GM23338 (cell line): ENCODE measurements at regions not wholly inside any gene's neighbourhood (a gene's known extent, or its start where the extent isn't known, plus 50 kb on each side); places are given as distances from the start of the nearest gene placed in this dataset.

Experiments used
- ATAC-seq: fragments of 200-7000 bp; cut with Tn5 transposase; 3 replicates; pipeline ENCODE4 v1.9.1; 2020
- DNase-seq: peaks from one replicate; pipeline ENCODE4 v3.0.0-alpha.2; 2015; ENCODE audit warnings: low spot score
- H2AFZ ChIP-seq: fragments of 200-600 bp; sonication (generic); 2 replicates; pipeline ENCODE4 v1.8.0; 2016; ENCODE audit warnings: antibody characterized with exemption, mild to moderate bottlenecking, moderate library complexity
- H3F3A ChIP-seq: fragments of 200-600 bp; sonication (generic); replicated peaks from 2 replicates; pipeline ENCODE4 v1.8.0; 2017; ENCODE audit warnings: antibody characterized with exemption, mixed run types, low read depth
- H3K27ac ChIP-seq: fragments of 200-600 bp; sonication (generic); 2 replicates; pipeline ENCODE4 v1.6.1; 2016; ENCODE audit warnings: low read depth
- H3K27me3 ChIP-seq: fragments of 200-600 bp; sonication (generic); 2 replicates; pipeline ENCODE4 v1.8.0; 2016; ENCODE audit warnings: mild to moderate bottlenecking, mixed run types, moderate library complexity; ENCODE audit not compliant: insufficient read depth
- H3K36me3 ChIP-seq: fragments of 200-600 bp; sonication (generic); 2 replicates; pipeline ENCODE4 v1.8.0; 2016; ENCODE audit warnings: mild to moderate bottlenecking; ENCODE audit not compliant: insufficient read depth
- H3K4me1 ChIP-seq: fragments of 200-600 bp; sonication (generic); 2 replicates; pipeline ENCODE4 v1.8.0; 2016; ENCODE audit warnings: mild to moderate bottlenecking, moderate library complexity; ENCODE audit not compliant: insufficient read depth
- H3K4me2 ChIP-seq: fragments of 200-600 bp; sonication (generic); 2 replicates; pipeline ENCODE4 v1.7.1; 2017; ENCODE audit warnings: mixed run types
- H3K4me3 ChIP-seq: fragments of 200-600 bp; sonication (generic); 2 replicates; pipeline ENCODE4 v1.6.1; 2016; ENCODE audit warnings: mixed run types
- H3K79me2 ChIP-seq: fragments of 200-600 bp; sonication (generic); replicated peaks from 2 replicates; pipeline ENCODE4 v1.8.0; 2017; ENCODE audit warnings: mild to moderate bottlenecking; ENCODE audit not compliant: insufficient read depth
- H3K9me2 ChIP-seq: fragments of 200-600 bp; sonication (generic); 2 replicates; pipeline ENCODE4 v1.8.0; 2017; ENCODE audit not compliant: insufficient read depth
- H4K20me1 ChIP-seq: fragments of 200-600 bp; sonication (generic); replicated peaks from 2 replicates; pipeline ENCODE4 v1.8.0; 2017; ENCODE audit warnings: mild to moderate bottlenecking; ENCODE audit not compliant: insufficient read depth
- H3K27ac Mint-ChIP-seq: 2 replicates; pipeline ENCODE4 v1.8.0; 2020; ENCODE audit warnings: inconsistent platforms, mild to moderate bottlenecking, moderate library complexity, mixed read lengths
- H3K27me3 Mint-ChIP-seq: 3 replicates; pipeline ENCODE4 v1.8.0; 2022; ENCODE audit warnings: low read depth, mild to moderate bottlenecking, moderate library complexity, mixed read lengths, inconsistent platforms; ENCODE audit not compliant: insufficient read depth, poor library complexity
- H3K36me3 Mint-ChIP-seq: 3 replicates; pipeline ENCODE4 v1.8.0; 2021; ENCODE audit warnings: low read depth, mild to moderate bottlenecking, inconsistent platforms, moderate library complexity, mixed read lengths
- H3K4me1 Mint-ChIP-seq: 3 replicates; pipeline ENCODE4 v1.8.0; 2020; ENCODE audit warnings: mild to moderate bottlenecking, inconsistent platforms, mixed read lengths
- H3K4me3 Mint-ChIP-seq: 3 replicates; pipeline ENCODE4 v1.8.0; 2021; ENCODE audit warnings: moderate library complexity, mild to moderate bottlenecking, inconsistent platforms, mixed read lengths
- H3K9me3 Mint-ChIP-seq: 3 replicates; pipeline ENCODE4 v1.8.0; 2020; ENCODE audit warnings: moderate library complexity, mild to moderate bottlenecking, inconsistent platforms, mixed read lengths
- CREB1 ChIP-seq: fragments of 250-450 bp; sonication (Bioruptor Pico); IDR thresholded peaks from 2 replicates; pipeline ENCODE4 v1.5.0; 2020; ENCODE audit warnings: low read depth, mild to moderate bottlenecking, moderate library complexity
- CTCF ChIP-seq, 2 experiments: fragments of 200-600 bp in 1 of 2; sonication (generic) in 1 of 2; conservative IDR thresholded peaks; 2 replicates each; pipeline versions ENCODE4 v1.5.1 to v1.6.1; 2016 to 2017; ENCODE audit warnings: antibody characterized with exemption in 2 of 2, low read depth in 2 of 2, mild to moderate bottlenecking in 2 of 2, moderate library complexity in 1 of 2
- EZH2 ChIP-seq: fragments of 200-600 bp; sonication (generic); IDR thresholded peaks from one replicate; pipeline ENCODE4 v1.8.0; 2017; ENCODE audit warnings: antibody characterized with exemption, mild to moderate bottlenecking, low read depth; ENCODE audit not compliant: unreplicated experiment
- EZH2phosphoT487 ChIP-seq: fragments of 200-600 bp; sonication (generic); IDR thresholded peaks from one replicate; pipeline ENCODE4 v1.8.1; 2018; ENCODE audit warnings: antibody characterized with exemption; ENCODE audit not compliant: unreplicated experiment
- JUNB ChIP-seq: IDR thresholded peaks from one replicate; pipeline ENCODE4 v1.6.1; 2016; ENCODE audit warnings: antibody characterized with exemption; ENCODE audit not compliant: unreplicated experiment
- NANOG ChIP-seq: IDR thresholded peaks from 2 replicates; pipeline ENCODE4 v1.6.1; 2016; ENCODE audit warnings: antibody characterized with exemption, borderline replicate concordance
- POLR2AphosphoS5 ChIP-seq: IDR thresholded peaks from 2 replicates; pipeline ENCODE4 v1.6.1; 2016; ENCODE audit warnings: antibody characterized with exemption, low read depth
- REST ChIP-seq: IDR thresholded peaks from one replicate; pipeline ENCODE4 v1.6.1; 2018; ENCODE audit warnings: antibody characterized with exemption; ENCODE audit not compliant: unreplicated experiment
- STAT1 ChIP-seq: IDR thresholded peaks from one replicate; pipeline ENCODE4 v1.6.1; 2016; ENCODE audit warnings: antibody characterized with exemption; ENCODE audit not compliant: unreplicated experiment
- ZNF114 ChIP-seq: fragments of 250-450 bp; sonication (Bioruptor Pico); IDR thresholded peaks from 2 replicates; pipeline ENCODE4 v1.5.0; 2020; ENCODE audit warnings: mild to moderate bottlenecking, moderate library complexity
- ZNF331 ChIP-seq: fragments of 250-450 bp; sonication (Bioruptor Pico); IDR thresholded peaks from 2 replicates; pipeline ENCODE4 v1.5.0; 2020; ENCODE audit warnings: low read depth, mild to moderate bottlenecking, moderate library complexity
- TF ChIP-seq, protein P1 (sequence below): fragments of 250-450 bp; sonication (Bioruptor Pico); IDR thresholded peaks from 2 replicates; pipeline ENCODE4 v1.5.0; 2020; ENCODE audit warnings: mild to moderate bottlenecking, moderate library complexity
- TF ChIP-seq, protein P2 (sequence below): IDR thresholded peaks from 2 replicates; pipeline ENCODE4 v1.6.1; 2016; ENCODE audit warnings: antibody characterized with exemption

- no peak overlapping the region for H2AFZ ChIP-seq
- ATAC-seq (peak; percentile 45; the same call in 2 of the 3 replicates), DNase-seq (no peak)
- H3K4me1 Mint-ChIP-seq = peaks cover 13% of the 10 kb centered on the region
- H3K4me1 ChIP-seq = no peaks in the 10 kb centered on the region
- H3K36me3 Mint-ChIP-seq = peaks cover 8% of the 10 kb centered on the region
- no peaks in the 10 kb centered on the region for H3K79me2 ChIP-seq
- no peaks in the 10 kb centered on the region for H4K20me1 ChIP-seq
- H3K27ac Mint-ChIP-seq = no peak overlapping the region; the same call in 1 of the 2 replicates
- no peaks in the 10 kb centered on the region for H3F3A ChIP-seq
- H3K9me3 Mint-ChIP-seq = peaks cover 68% of the 10 kb centered on the region
- no peaks in the 10 kb centered on the region for H3K27me3 ChIP-seq
- no peak for TF ChIP-seq REST
- no peak for TF ChIP-seq EZH2phosphoT487
- TF ChIP-seq, protein P1, sequence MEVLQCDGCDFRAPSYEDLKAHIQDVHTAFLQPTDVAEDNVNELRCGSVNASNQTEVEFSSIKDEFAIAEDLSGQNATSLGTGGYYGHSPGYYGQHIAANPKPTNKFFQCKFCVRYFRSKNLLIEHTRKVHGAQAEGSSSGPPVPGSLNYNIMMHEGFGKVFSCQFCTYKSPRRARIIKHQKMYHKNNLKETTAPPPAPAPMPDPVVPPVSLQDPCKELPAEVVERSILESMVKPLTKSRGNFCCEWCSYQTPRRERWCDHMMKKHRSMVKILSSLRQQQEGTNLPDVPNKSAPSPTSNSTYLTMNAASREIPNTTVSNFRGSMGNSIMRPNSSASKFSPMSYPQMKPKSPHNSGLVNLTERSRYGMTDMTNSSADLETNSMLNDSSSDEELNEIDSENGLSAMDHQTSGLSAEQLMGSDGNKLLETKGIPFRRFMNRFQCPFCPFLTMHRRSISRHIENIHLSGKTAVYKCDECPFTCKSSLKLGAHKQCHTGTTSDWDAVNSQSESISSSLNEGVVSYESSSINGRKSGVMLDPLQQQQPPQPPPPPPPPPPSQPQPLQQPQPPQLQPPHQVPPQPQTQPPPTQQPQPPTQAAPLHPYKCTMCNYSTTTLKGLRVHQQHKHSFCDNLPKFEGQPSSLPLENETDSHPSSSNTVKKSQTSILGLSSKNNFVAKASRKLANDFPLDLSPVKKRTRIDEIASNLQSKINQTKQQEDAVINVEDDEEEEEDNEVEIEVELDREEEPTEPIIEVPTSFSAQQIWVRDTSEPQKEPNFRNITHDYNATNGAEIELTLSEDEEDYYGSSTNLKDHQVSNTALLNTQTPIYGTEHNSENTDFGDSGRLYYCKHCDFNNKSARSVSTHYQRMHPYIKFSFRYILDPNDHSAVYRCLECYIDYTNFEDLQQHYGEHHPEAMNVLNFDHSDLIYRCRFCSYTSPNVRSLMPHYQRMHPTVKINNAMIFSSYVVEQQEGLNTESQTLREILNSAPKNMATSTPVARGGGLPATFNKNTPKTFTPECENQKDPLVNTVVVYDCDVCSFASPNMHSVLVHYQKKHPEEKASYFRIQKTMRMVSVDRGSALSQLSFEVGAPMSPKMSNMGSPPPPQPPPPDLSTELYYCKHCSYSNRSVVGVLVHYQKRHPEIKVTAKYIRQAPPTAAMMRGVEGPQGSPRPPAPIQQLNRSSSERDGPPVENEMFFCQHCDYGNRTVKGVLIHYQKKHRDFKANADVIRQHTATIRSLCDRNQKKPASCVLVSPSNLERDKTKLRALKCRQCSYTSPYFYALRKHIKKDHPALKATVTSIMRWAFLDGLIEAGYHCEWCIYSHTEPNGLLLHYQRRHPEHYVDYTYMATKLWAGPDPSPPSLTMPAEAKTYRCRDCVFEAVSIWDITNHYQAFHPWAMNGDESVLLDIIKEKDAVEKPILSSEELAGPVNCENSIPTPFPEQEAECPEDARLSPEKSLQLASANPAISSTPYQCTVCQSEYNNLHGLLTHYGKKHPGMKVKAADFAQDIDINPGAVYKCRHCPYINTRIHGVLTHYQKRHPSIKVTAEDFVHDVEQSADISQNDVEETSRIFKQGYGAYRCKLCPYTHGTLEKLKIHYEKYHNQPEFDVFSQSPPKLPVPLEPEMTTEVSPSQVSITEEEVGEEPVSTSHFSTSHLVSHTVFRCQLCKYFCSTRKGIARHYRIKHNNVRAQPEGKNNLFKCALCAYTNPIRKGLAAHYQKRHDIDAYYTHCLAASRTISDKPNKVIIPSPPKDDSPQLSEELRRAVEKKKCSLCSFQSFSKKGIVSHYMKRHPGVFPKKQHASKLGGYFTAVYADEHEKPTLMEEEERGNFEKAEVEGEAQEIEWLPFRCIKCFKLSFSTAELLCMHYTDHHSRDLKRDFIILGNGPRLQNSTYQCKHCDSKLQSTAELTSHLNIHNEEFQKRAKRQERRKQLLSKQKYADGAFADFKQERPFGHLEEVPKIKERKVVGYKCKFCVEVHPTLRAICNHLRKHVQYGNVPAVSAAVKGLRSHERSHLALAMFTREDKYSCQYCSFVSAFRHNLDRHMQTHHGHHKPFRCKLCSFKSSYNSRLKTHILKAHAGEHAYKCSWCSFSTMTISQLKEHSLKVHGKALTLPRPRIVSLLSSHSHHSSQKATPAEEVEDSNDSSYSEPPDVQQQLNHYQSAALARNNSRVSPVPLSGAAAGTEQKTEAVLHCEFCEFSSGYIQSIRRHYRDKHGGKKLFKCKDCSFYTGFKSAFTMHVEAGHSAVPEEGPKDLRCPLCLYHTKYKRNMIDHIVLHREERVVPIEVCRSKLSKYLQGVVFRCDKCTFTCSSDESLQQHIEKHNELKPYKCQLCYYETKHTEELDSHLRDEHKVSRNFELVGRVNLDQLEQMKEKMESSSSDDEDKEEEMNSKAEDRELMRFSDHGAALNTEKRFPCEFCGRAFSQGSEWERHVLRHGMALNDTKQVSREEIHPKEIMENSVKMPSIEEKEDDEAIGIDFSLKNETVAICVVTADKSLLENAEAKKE (CRISPR knock-in tag) = no peak
- TF ChIP-seq STAT1 = no peak
- no peak for TF ChIP-seq ZNF114
- TF ChIP-seq, protein P2, sequence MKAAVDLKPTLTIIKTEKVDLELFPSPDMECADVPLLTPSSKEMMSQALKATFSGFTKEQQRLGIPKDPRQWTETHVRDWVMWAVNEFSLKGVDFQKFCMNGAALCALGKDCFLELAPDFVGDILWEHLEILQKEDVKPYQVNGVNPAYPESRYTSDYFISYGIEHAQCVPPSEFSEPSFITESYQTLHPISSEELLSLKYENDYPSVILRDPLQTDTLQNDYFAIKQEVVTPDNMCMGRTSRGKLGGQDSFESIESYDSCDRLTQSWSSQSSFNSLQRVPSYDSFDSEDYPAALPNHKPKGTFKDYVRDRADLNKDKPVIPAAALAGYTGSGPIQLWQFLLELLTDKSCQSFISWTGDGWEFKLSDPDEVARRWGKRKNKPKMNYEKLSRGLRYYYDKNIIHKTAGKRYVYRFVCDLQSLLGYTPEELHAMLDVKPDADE = no peak
- TF ChIP-seq EZH2 = no peak
- no peak for TF ChIP-seq NANOG
- no peak for TF ChIP-seq POLR2AphosphoS5
- no peak for TF ChIP-seq JUNB
- no peak for TF ChIP-seq ZNF331 (CRISPR knock-in tag)
- no peak for TF ChIP-seq CREB1
- no peak for TF ChIP-seq CTCF (conservative IDR thresholded peaks at IDR 0.05; ENCODE audit: low read depth in 2 of 2)
- peaks cover 10% of the 10 kb centered on the region; the same call in 1 of the 2 replicates for H3K36me3 ChIP-seq
- no peak overlapping the region for H3K4me2 ChIP-seq
- no peak overlapping the region for H3K4me3 Mint-ChIP-seq
- H3K9me2 ChIP-seq = no peaks in the 10 kb centered on the region
- H3K27ac ChIP-seq = no peak overlapping the region
- H3K27me3 Mint-ChIP-seq = peaks cover 2% of the 10 kb centered on the region
- no peak overlapping the region for H3K4me3 ChIP-seq
These were observed 121.6 kb upstream of the GRM7 start for GRCh38 chr3:6739288-6739687.
